ENCODE measurements at regions not wholly inside any gene's neighbourhood (a gene's known extent, or its start where the extent isn't known, plus 50 kb on each side); places are given as distances from the start of the nearest gene placed in this dataset.

DNA sequence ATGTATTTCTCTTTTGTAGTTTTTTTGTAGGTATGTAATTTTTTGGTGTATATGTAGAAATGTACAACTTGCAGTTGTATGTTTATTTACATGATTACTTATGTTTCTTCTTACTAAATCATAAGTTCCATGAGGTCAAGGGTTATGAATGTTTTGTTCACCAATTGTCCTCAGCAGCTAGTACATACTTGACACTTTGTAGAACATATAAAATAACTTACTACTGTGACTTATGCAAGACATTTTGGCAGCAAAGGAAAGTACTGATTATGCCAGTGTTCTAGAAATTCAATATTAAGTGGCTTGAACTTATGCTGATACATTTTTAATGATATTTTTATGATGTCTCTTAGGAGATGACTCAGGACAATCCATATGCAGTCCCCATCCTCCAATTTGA, 209.6 kb downstream of the DKK1 start:
- no peak for TF ChIP-seq CTCF (IDR thresholded peaks at IDR 0.05; ENCODE audit: control insufficient read depth, insufficient read depth, low read depth, low read length, missing control alignments)
- no peak overlapping the region for H3K4me3 ChIP-seq (ENCODE audit: control insufficient read depth, low read depth, low read length)
- DNase-seq (ENCODE audit: low read depth), result no peak

DNA sequence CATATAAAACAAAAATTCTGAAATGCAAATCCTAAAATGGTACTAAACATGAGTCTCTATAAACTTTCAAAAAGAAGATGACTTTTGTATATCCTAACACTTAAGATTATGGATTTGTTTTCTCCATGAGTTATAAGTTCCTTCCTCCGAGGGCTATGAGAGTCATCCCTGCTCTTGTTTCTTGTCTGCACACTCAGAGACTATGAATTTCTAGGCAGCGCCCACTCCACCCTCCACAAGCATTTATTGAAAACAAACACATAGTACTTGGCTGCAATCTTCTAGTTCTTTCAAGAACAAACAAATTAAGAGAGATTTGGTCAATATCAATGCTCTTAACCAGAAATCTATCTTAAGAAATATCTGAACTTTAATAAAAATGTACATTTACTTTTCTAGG, 211.7 kb downstream of the DKK1 start:
- TF ChIP-seq CTCF (IDR thresholded peaks at IDR 0.05; ENCODE audit: control insufficient read depth, insufficient read depth, low read depth, low read length, missing control alignments), result no peak
- peak; percentile 37 for DNase-seq (ENCODE audit: low read depth)
- no peak overlapping the region for H3K4me3 ChIP-seq (ENCODE audit: control insufficient read depth, low read depth, low read length)

GRCh38 chr10:52526251-52526823, 212.3 kb downstream of the DKK1 start:
- no peak for DNase-seq (ENCODE audit: low read depth)
- no peak overlapping the region for H3K4me3 ChIP-seq (ENCODE audit: control insufficient read depth, low read depth, low read length)
- TF ChIP-seq CTCF (IDR thresholded peaks at IDR 0.05; ENCODE audit: control insufficient read depth, insufficient read depth, low read depth, low read length, missing control alignments), result no peak

GRCh38 chr10:52532650-52533290, 218.7 kb downstream of the DKK1 start:
- no peak for DNase-seq (ENCODE audit: low read depth)
- TF ChIP-seq CTCF (IDR thresholded peaks at IDR 0.05; ENCODE audit: control insufficient read depth, insufficient read depth, low read depth, low read length, missing control alignments), result no peak
- no peak overlapping the region for H3K4me3 ChIP-seq (ENCODE audit: control insufficient read depth, low read depth, low read length)

GRCh38 chr10:52533986-52534385, 219.9 kb downstream of the DKK1 start:
- DNase-seq (ENCODE audit: low read depth), result no peak
- H3K4me3 ChIP-seq (ENCODE audit: control insufficient read depth, low read depth, low read length), result no peak overlapping the region
- no peak for TF ChIP-seq CTCF (IDR thresholded peaks at IDR 0.05; ENCODE audit: control insufficient read depth, insufficient read depth, low read depth, low read length, missing control alignments)

DNA sequence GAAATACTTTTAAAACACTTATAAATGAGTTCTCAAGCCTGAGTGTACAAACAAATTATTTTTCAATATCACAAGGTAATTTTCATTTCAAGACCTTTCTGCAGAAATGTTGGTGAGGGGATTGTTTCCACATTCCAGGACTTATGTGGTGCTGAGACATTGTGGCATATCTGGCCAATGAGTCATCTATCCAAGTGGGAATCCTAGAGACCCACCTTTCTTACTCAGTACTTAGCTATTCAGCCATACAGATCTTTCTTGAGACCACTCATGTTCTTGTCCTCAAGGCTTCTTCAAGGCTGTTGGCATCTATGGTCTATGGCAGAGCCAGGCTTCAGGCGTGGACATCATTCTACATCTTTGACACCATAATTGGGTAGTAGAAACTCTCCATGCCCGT, 225.4 kb downstream of the DKK1 start:
- no peak overlapping the region for H3K4me3 ChIP-seq (ENCODE audit: control insufficient read depth, low read depth, low read length)
- DNase-seq (ENCODE audit: low read depth), result no peak
- no peak for TF ChIP-seq CTCF (IDR thresholded peaks at IDR 0.05; ENCODE audit: control insufficient read depth, insufficient read depth, low read depth, low read length, missing control alignments)
